NCI-H1694 treated with DMSO at 0.1 percent for 48 hours (cell line): ENCODE measurements at regions not wholly inside any gene's neighbourhood (a gene's known extent, or its start where the extent isn't known, plus 50 kb on each side); places are given as distances from the start of the nearest gene placed in this dataset.
"Not testable (repeated sequence)": the region's sequence is repeated elsewhere in the genome, so short reads cannot be mapped to it uniquely, and the experiment has no call there.

ENCODE experiments used
- DNase-seq: peaks from one replicate; lab custom pipeline; 2025; lab: John Stamatoyannopoulos, UW

GRCh38 chr17:13212860-13213259, 195.0 kb upstream of the ELAC2 start:
- DNase-seq = no peak

GRCh38 chr17:13209081-13209480, 191.3 kb upstream of the ELAC2 start:
- no peak for DNase-seq

DNA sequence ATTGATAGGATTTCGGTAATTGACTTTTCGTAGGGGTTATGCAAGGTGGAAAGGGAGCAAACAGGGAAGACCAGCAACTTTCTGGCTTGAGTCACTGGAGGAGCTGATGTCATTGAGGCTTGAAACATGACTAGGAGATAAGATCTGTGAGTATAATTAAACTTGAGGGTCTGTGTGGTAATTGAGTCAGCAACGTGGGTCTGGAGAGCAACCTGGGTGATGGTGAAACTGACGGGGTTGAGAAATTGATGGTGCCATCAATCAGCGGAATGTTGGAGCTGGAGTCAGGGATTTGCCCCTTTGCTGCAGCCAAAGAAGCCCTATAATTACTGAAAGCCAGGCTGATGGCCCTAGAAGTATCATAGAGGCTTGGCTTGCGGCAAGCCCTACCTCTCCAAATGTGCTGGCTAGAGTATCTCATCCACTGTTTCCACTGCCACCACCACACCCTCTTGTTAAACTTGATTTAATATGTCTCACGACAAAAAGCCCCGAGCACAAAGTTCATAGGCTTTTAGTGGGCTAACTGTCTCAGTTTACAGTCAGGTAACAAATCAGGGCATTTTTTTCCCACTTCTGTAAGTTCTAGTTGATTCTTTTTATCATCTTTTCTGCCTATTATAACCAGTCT, 186.9 kb upstream of the ELAC2 start:
- no peak for DNase-seq

- DNase-seq = no peak
Observed at GRCh38 chr17:13202835-13203234, 185.0 kb upstream of the ELAC2 start.

- DNase-seq = no peak
Observed at GRCh38 chr17:13200671-13201070, 182.8 kb upstream of the ELAC2 start.

GRCh38 chr17:13199425-13199824, 181.6 kb upstream of the ELAC2 start:
- DNase-seq = no peak

- no peak for DNase-seq
Observed at GRCh38 chr17:13197586-13197985, 179.8 kb upstream of the ELAC2 start.

DNA sequence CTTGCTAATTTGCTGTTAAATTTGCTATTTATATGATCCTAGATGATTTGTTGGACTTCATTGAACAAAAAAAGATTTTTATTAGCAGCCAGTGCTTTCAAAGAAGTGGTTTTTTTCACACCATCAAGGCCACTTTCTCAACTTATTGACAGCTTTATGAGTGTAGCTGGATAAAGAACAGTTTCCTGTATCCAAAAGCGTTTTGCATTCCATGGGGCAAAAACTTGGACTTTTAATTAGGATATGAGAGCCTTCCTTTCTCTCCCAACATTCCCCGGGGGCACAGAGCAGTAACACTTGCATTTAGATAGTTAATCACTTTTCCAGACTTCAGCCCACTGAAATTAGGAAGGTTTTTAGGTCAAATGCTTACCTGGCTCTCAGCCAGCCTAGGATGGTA, 177.1 kb upstream of the ELAC2 start:
- DNase-seq = no peak

DNA sequence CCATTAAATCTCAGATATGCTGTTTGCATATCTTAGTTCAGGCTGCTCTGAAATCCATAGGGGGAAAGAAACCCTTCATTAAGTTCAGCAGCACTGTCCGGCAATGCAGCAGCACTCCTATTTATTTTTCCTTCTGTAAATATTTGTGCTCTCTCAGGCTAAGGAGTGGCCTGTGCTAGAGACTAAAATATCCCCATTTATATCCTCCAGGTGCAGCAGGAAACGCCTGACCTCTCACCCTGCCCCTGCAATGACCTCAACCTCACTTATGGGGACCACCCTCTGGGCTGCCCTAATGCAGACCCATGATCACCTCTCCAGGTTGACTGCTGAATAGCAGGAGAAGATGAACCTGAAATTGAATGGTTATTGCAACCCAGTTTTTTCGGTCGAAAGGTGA, 165.0 kb upstream of the ELAC2 start:
- DNase-seq = no peak

DNA sequence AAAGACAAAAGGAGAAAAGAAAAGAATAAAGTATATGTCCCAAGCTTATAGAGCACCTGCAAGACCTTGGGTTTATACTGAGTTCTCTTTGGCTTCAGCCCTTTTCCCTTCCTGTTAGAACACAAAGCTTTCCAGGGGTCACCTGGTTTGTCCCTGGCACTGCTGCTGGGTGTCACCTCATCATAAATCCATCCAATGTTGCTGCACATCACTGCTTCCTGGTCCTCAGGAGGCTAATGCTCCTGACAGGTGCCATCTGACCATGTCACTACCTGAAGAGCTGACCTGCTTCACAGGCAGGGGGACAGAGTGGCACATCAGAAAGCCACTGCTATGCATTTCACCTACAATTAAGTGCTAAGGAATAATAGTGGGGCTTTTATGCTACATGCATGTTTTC, 164.6 kb upstream of the ELAC2 start:
- DNase-seq = no peak

DNA sequence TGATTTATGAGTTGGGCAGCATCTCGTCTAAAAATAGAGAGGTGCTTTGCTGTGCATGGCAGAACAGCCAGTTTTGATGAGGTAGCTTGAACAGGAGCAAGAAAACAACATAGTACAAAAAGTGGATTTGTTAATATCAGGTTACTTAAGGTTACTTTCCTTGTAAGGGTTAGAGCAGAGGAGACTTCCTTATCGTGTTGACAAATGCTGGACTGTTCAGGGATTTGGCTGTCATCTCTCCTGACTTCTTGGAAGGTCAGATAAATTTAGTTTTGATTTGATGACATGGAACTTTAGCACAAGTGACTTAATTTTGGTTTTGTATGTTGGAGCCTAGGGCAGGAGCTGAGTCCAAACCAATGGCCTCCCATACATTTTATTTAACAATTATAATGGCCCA, 163.9 kb upstream of the ELAC2 start:
- no peak for DNase-seq

- no peak for DNase-seq
Observed at GRCh38 chr17:13176436-13176835, 158.6 kb upstream of the ELAC2 start.

DNA sequence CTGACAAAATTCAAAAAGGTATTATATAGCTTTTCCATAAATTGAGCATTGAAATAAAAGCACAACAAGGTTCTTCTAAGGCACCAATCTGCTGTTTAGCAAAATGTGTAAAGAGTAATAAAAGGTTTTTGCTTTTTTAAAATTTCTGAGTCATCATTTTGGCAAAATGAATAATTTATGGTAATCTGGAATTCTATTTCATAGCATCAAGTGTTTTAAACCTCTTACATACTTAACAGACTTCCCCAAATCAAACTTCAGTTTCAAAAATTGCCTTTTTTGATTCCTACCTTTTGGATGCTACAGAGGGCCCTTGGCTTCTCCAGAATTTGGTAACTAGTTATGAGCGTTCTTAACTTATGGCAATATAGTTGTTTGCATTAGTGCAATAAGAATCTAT, 154.0 kb upstream of the ELAC2 start:
- DNase-seq = no peak

DNA sequence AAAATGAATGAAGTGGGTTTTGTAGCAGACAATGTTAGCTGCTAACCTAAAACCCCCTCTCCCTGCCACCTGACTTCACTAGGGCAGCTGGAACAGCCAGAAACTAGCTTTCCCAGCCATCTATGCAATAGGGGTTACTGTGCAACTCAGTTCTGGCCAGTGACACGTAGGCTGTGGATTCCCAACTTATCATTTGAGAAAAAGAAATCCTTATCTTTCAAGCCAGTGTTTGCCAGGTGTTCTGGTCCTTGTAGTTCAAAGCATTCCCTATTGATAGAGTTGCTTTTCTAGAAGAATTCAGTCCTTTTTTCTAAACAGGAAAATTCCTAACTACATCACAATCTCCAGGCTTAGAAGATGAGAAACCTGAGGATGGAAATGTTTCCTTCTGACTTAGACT, 144.5 kb upstream of the ELAC2 start:
- no peak for DNase-seq

- no peak for DNase-seq
Observed at GRCh38 chr17:13160790-13161189, 143.0 kb upstream of the ELAC2 start.

- no peak for DNase-seq
Observed at GRCh38 chr17:13160296-13160695, 142.5 kb upstream of the ELAC2 start.

- DNase-seq = no peak
Observed at GRCh38 chr17:13158494-13159240, 140.8 kb upstream of the ELAC2 start.

GRCh38 chr17:13157656-13158055, 139.8 kb upstream of the ELAC2 start:
- no peak for DNase-seq

GRCh38 chr17:13154930-13155329, 137.1 kb upstream of the ELAC2 start:
- DNase-seq = no peak

DNA sequence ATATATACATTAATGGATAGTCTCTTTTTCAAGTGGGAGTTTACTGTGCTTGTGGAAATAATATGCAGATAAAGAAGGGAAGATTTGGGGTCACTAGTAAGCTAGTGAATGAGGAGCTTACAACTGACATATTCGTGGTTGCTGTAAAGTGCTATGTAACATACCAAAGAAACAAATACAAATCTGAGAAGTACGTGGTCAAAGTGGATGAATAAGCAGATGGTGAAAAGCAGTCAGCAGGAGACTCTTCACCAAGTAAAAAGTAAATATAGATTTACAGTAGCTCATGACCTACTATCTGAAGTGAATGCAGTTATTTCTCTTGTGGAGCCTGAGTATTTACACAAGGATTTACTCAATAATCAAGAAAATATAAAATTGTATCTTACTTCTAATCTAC, 136.6 kb upstream of the ELAC2 start:
- no peak for DNase-seq

- no peak for DNase-seq
Observed at GRCh38 chr17:13153036-13153435, 135.2 kb upstream of the ELAC2 start.

DNA sequence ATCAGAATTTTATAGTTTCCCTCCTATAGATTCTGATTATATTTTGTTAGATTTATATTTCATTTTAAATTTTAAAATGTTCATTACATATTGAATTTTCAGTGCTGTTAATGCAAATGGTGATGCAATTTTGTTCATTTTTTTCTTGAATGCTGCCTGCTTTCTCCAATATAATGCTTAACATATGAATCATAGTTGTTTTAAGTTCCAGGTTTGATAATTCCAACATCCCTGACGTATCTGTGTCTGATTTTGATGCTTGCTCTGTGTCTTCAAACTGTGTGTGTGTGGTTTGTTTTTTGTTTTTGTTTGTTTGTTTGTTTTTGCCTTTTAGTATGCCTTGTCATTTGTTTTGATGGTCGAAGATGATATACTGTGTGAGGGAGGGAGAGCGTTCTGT, 134.7 kb upstream of the ELAC2 start:
- no peak for DNase-seq

- not testable (repeated sequence) for DNase-seq
Observed at GRCh38 chr17:13150738-13151137, 132.9 kb upstream of the ELAC2 start.

GRCh38 chr17:13143001-13143400, 125.2 kb upstream of the ELAC2 start:
- no peak for DNase-seq
